DMS53 treated with DMSO at 0.1 percent for 48 hours (cell line): ENCODE measurements at regions not wholly inside any gene's neighbourhood (a gene's known extent, or its start where the extent isn't known, plus 50 kb on each side); places are given as distances from the start of the nearest gene placed in this dataset.
"Not testable (repeated sequence)": the region's sequence is repeated elsewhere in the genome, so short reads cannot be mapped to it uniquely, and the experiment has no call there.

Experiments used
- DNase-seq: peaks from one replicate; lab custom pipeline; 2025; ENCODE audit not compliant: unreplicated experiment; lab: John Stamatoyannopoulos, UW

GRCh38 chr1:214859647-214860046 lies 222.9 kb upstream of the KCNK2 start:
- no peak for DNase-seq

- no peak for DNase-seq
Measured at GRCh38 chr1:214861615-214862014, 220.9 kb upstream of the KCNK2 start.

GRCh38 chr1:214862421-214862820 lies 220.1 kb upstream of the KCNK2 start:
- DNase-seq: no peak

GRCh38 chr1:214864896-214865688 lies 217.4 kb upstream of the KCNK2 start:
- no peak for DNase-seq

GRCh38 chr1:214870426-214870825 lies 212.1 kb upstream of the KCNK2 start:
- not testable (repeated sequence) for DNase-seq

GRCh38 chr1:214880956-214881355 lies 201.6 kb upstream of the KCNK2 start:
- DNase-seq: no peak

- DNase-seq: no peak
Measured at GRCh38 chr1:214882616-214883015, 199.9 kb upstream of the KCNK2 start.

- no peak for DNase-seq
Measured at GRCh38 chr1:214895011-214895600, 187.4 kb upstream of the KCNK2 start.

GRCh38 chr1:214896921-214897320 lies 185.6 kb upstream of the KCNK2 start:
- no peak for DNase-seq

- no peak for DNase-seq
Measured at GRCh38 chr1:214897581-214897980, 185.0 kb upstream of the KCNK2 start.

- no peak for DNase-seq
Measured at GRCh38 chr1:214898161-214898560, 184.4 kb upstream of the KCNK2 start.

GRCh38 chr1:214898718-214899117 lies 183.8 kb upstream of the KCNK2 start:
- no peak for DNase-seq

- no peak for DNase-seq
Measured at GRCh38 chr1:214899908-214900460, 182.6 kb upstream of the KCNK2 start.

- DNase-seq: no peak
Measured at GRCh38 chr1:214900590-214900989, 181.9 kb upstream of the KCNK2 start.

- no peak for DNase-seq
Measured at GRCh38 chr1:214901718-214902117, 180.8 kb upstream of the KCNK2 start.

- DNase-seq: no peak
Measured at GRCh38 chr1:214902636-214903320, 179.8 kb upstream of the KCNK2 start.

- no peak for DNase-seq
Measured at GRCh38 chr1:214912127-214912526, 170.4 kb upstream of the KCNK2 start.

GRCh38 chr1:214913966-214914365 lies 168.6 kb upstream of the KCNK2 start:
- DNase-seq: no peak

GRCh38 chr1:214917081-214917635 lies 165.4 kb upstream of the KCNK2 start:
- DNase-seq: no peak

GRCh38 chr1:214918745-214919144 lies 163.8 kb upstream of the KCNK2 start:
- DNase-seq: no peak

GRCh38 chr1:214920337-214920736 lies 162.2 kb upstream of the KCNK2 start:
- DNase-seq: no peak
